OCI-LY7 (cell line): ENCODE measurements at regions not wholly inside any gene's neighbourhood (a gene's known extent, or its start where the extent isn't known, plus 50 kb on each side); places are given as distances from the start of the nearest gene placed in this dataset.

Source experiments
- BruUV-seq: library from RNA; stranded (reverse); fragments of 400-500 nt; replicated peaks from 2 replicates; lab custom pipeline; 2021; lab: Mats Ljungman, UMichigan
- CTCF ChIA-PET: fragments of 300-600 bp; sonication (Branson Sonifier 250); formaldehyde crosslinking; loops from one replicate; lab custom pipeline; 2022; ENCODE audit warnings: antibody characterized with exemption; ENCODE audit not compliant: unreplicated experiment; lab: Charles Lee
- POLR2A ChIA-PET: fragments of 300-600 bp; sonication (Branson Sonifier 250); formaldehyde crosslinking; loops from one replicate; lab custom pipeline; 2022; ENCODE audit warnings: antibody characterized with exemption; lab: Charles Lee
- DNase-seq: peaks from one replicate; pipeline ENCODE4 v3.0.0-alpha.2; 2015; ENCODE audit warnings: low spot score
- H2AFZ ChIP-seq: fragments of 200-600 bp; sonication (generic), shearing (Covaris generic); 2 replicates; pipeline ENCODE4 v1.6.1; 2014; ENCODE audit warnings: mild to moderate bottlenecking, antibody characterized with exemption, low read length, moderate library complexity
- H3K27ac ChIP-seq: fragments of 200-600 bp; sonication (generic); 2 replicates; pipeline ENCODE4 v1.5.1; 2014; ENCODE audit warnings: mixed run types, low read depth, mild to moderate bottlenecking, moderate library complexity, low read length, inconsistent platforms; ENCODE audit not compliant: poor library complexity, severe bottlenecking
- H3K36me3 ChIP-seq: fragments of 200-600 bp; sonication (generic); 2 replicates; pipeline ENCODE4 v1.6.1; 2014; ENCODE audit warnings: mild to moderate bottlenecking, antibody characterized with exemption, low read length, moderate library complexity, mixed read lengths; ENCODE audit not compliant: insufficient read depth
- H3K4me1 ChIP-seq: fragments of 200-600 bp; sonication (generic); 2 replicates; pipeline ENCODE4 v1.5.1; 2014; ENCODE audit warnings: mild to moderate bottlenecking, low read length; ENCODE audit not compliant: insufficient read depth, poor library complexity, severe bottlenecking
- H3K4me2 ChIP-seq: fragments of 200-600 bp; sonication (generic); 2 replicates; pipeline ENCODE4 v1.6.1; 2014; ENCODE audit warnings: mild to moderate bottlenecking, low read length
- H3K4me3 ChIP-seq: fragments of 200-600 bp; sonication (generic); 2 replicates; pipeline ENCODE4 v1.5.1; 2014; ENCODE audit warnings: mild to moderate bottlenecking, low read depth, low read length; ENCODE audit not compliant: poor library complexity, severe bottlenecking
- H3K79me2 ChIP-seq: fragments of 200-600 bp; sonication (generic); 2 replicates; pipeline ENCODE4 v1.6.1; 2016; ENCODE audit warnings: low read depth, mild to moderate bottlenecking, low read length, moderate library complexity, mixed read lengths; ENCODE audit not compliant: insufficient read depth
- H3K9me2 ChIP-seq: fragments of 200-600 bp; sonication (generic); 2 replicates; pipeline ENCODE4 v1.6.1; 2016; ENCODE audit warnings: mild to moderate bottlenecking, low read length, mixed read lengths; ENCODE audit not compliant: insufficient read depth
- H3K9me3 ChIP-seq: fragments of 200-600 bp; sonication (generic); 2 replicates; pipeline ENCODE4 v1.6.1; 2014; ENCODE audit warnings: mild to moderate bottlenecking, mixed run types, low read length, mixed read lengths
- H4K20me1 ChIP-seq: fragments of 200-600 bp; sonication (generic); 2 replicates; pipeline ENCODE4 v1.6.1; 2014; ENCODE audit warnings: mild to moderate bottlenecking, antibody characterized with exemption, low read length, moderate library complexity, mixed read lengths; ENCODE audit not compliant: insufficient read depth
- EZH2phosphoT487 ChIP-seq: fragments of 200-600 bp; sonication (generic); IDR thresholded peaks from 2 replicates; pipeline ENCODE4 v1.6.1; 2018; ENCODE audit warnings: low read depth, borderline replicate concordance, mild to moderate bottlenecking, mixed run types, antibody characterized with exemption, low read length, moderate library complexity, mixed read lengths
- intact Hi-C: fragments of 100-400 bp; cut with micrococcal nuclease; formaldehyde crosslinking; loops from one replicate; pipeline ENCODE4 v1.10.0; 2022; ENCODE audit not compliant: unreplicated experiment
- TF ChIP-seq, protein P1 (sequence below): fragments of 200-600 bp; sonication (generic); conservative IDR thresholded peaks from 2 replicates; pipeline ENCODE4 v1.5.1; 2014; ENCODE audit warnings: mild to moderate bottlenecking, antibody characterized with exemption, low read length, moderate library complexity, mixed read lengths

DNA sequence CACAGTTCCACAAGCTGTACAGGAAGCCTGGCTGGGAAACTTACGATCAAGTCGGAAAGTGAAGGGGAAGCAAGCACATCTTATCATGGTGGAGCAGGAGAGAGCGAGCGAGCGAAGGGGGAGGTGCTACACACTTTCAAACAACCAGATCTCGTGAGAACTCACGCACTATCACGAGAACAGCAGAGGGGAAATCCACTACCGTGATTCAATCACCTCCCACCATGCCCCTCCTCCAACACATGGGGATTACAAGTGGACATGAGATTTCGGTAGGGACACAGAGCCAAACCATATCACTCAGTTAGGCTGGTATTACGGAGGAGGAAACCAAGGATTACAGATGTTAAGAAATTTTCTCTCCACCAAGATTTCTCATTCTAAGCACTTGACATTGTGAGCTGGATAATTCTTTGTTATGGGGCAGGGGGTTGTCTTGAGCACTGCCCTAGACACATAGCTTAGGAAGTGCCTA is 262.0 kb upstream of the G2E3 start:
- Histone ChIP-seq H3K4me2 (no peak overlapping the region), H3K9me2 (no peaks in the 10 kb centered on the region), H3K27ac (no peak overlapping the region), H3K79me2 (no peaks in the 10 kb centered on the region), H4K20me1 (no peaks in the 10 kb centered on the region), H3K9me3 (no peaks in the 10 kb centered on the region), H3K4me1 (no peaks in the 10 kb centered on the region), H3K4me3 (no peak overlapping the region), H3K36me3 (no peaks in the 10 kb centered on the region), H2AFZ (no peak overlapping the region)
- no peak for DNase-seq
- TF ChIP-seq, protein P1, sequence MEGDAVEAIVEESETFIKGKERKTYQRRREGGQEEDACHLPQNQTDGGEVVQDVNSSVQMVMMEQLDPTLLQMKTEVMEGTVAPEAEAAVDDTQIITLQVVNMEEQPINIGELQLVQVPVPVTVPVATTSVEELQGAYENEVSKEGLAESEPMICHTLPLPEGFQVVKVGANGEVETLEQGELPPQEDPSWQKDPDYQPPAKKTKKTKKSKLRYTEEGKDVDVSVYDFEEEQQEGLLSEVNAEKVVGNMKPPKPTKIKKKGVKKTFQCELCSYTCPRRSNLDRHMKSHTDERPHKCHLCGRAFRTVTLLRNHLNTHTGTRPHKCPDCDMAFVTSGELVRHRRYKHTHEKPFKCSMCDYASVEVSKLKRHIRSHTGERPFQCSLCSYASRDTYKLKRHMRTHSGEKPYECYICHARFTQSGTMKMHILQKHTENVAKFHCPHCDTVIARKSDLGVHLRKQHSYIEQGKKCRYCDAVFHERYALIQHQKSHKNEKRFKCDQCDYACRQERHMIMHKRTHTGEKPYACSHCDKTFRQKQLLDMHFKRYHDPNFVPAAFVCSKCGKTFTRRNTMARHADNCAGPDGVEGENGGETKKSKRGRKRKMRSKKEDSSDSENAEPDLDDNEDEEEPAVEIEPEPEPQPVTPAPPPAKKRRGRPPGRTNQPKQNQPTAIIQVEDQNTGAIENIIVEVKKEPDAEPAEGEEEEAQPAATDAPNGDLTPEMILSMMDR = no peak
- TF ChIP-seq EZH2phosphoT487 = no peak
- ChIA-PET CTCF (no interaction called here), POLR2A (no interaction called here)
- no TSS peak for BruUV-seq
- intact Hi-C loops = no loop called here

DNA sequence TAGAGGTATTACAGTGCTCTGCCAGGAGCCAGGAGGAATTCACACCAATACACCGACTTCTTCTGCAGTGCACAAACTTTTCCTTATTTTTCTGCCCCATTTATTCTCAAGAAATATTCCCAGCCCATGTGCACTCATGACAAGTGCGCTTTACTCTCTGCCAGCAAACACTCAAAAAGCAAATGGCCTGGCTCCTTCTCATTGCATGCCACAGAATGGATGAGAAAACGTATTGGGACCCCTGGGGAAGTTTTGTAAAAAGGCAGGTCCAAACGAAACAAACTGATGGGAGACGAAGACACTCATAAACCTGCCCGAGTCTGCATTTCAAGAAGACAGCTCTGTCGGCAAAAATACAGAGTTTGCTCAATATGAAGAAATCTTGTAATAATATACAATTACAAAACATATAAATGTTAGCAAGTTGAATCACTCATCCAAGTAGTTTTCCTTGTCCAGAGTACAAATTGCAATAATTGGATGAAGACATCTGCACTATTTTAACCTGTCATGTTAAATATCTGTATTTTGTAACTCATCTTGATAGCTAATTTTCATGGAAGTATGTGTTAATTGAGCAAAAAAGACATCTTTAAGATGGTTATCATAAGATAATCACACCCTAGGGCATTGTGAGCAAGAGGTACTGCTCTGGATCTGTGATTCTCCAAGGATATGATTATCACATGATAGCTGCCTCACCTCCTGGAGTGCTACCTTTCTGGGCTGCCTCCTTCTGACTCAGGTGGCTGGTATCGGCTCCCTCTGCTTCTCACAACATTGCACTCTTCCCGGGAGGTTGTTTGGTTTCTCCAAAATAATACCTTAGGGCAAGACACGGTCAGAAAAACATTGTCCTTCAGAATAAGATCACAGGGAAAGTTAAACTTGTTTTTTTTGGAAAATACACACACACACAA is 260.8 kb upstream of the G2E3 start:
- TF ChIP-seq, protein P1 = no peak
- TF ChIP-seq EZH2phosphoT487 = no peak
- no peak for DNase-seq
- Histone ChIP-seq H3K36me3 (no peaks in the 10 kb centered on the region), H3K79me2 (no peaks in the 10 kb centered on the region), H3K9me3 (no peaks in the 10 kb centered on the region), H3K4me3 (no peak overlapping the region), H2AFZ (no peak overlapping the region), H3K4me1 (no peaks in the 10 kb centered on the region), H4K20me1 (no peaks in the 10 kb centered on the region), H3K9me2 (no peaks in the 10 kb centered on the region), H3K4me2 (no peak overlapping the region), H3K27ac (no peak overlapping the region)
- no TSS peak for BruUV-seq
- ChIA-PET POLR2A (interaction anchor here (0.7 kb wide), 1 partner anchor 756 kb away, joined by 3 read pairs; no protein-coding TSS in a partner anchor), CTCF (no interaction called here)
- intact Hi-C loops = no loop called here

DNA sequence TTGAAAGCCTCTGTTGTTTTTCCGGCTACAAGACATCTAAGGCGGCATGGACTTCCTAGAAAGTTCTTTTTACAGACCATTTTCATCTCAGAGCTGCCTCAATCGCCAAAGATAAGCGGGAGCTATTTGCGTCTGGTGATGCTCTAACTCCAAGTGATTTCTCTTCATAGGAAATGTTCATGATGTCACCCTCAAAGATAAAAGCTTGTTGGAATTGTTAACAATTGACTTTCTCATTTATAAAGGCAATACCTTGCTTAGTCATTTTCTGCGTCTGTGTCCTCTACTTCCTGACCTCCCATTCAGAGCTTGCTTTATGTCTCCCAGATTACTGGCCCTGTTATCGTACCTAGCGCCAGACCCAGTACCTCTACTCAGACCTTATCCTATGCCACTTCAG is 259.0 kb upstream of the G2E3 start:
- ChIA-PET POLR2A (no interaction called here), CTCF (no interaction called here)
- Histone ChIP-seq H3K4me3 (no peak overlapping the region), H3K79me2 (no peaks in the 10 kb centered on the region), H3K9me3 (no peaks in the 10 kb centered on the region), H3K4me1 (no peaks in the 10 kb centered on the region), H3K36me3 (no peaks in the 10 kb centered on the region), H3K4me2 (no peak overlapping the region), H3K9me2 (no peaks in the 10 kb centered on the region), H2AFZ (no peak overlapping the region), H4K20me1 (no peaks in the 10 kb centered on the region), H3K27ac (no peak overlapping the region)
- no TSS peak for BruUV-seq
- TF ChIP-seq EZH2phosphoT487 = no peak
- TF ChIP-seq, protein P1 = no peak
- DNase-seq = no peak
- intact Hi-C loops = no loop called here
